AG09319 (cell line): ENCODE measurements at regions not wholly inside any gene's neighbourhood (a gene's known extent, or its start where the extent isn't known, plus 50 kb on each side); places are given as distances from the start of the nearest gene placed in this dataset.

Source experiments
- DNase-seq: peaks from one replicate; pipeline ENCODE4 v3.0.0-alpha.2; 2010; ENCODE audit warnings: low read depth; ENCODE audit errors: extremely low read depth
- TF ChIP-seq, protein P1 (sequence below): IDR thresholded peaks from 2 replicates; pipeline ENCODE4 v1.5.1; 2011; ENCODE audit warnings: low read depth, mild to moderate bottlenecking, inconsistent platforms, low read length, moderate library complexity

DNA sequence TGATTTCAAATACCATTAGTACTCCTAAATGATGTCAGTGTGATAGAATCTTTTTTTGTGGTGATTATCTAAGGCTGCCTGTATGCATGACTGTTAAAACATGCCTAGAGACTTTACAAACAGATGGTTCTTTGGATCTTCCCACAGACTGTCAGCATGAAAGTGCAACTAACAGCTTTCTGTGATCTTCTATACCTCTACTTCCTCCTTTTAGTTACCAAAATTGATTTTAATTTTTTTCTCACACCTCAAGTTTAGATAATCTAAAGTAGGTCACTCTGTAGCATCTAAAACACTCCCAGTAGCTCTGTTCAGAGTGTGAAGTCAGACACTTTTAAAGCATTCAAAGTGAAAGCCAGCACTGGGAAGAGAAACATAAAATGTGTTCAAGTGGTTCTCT lies 534.5 kb downstream of the PTPRC start:
- TF ChIP-seq, protein P1, sequence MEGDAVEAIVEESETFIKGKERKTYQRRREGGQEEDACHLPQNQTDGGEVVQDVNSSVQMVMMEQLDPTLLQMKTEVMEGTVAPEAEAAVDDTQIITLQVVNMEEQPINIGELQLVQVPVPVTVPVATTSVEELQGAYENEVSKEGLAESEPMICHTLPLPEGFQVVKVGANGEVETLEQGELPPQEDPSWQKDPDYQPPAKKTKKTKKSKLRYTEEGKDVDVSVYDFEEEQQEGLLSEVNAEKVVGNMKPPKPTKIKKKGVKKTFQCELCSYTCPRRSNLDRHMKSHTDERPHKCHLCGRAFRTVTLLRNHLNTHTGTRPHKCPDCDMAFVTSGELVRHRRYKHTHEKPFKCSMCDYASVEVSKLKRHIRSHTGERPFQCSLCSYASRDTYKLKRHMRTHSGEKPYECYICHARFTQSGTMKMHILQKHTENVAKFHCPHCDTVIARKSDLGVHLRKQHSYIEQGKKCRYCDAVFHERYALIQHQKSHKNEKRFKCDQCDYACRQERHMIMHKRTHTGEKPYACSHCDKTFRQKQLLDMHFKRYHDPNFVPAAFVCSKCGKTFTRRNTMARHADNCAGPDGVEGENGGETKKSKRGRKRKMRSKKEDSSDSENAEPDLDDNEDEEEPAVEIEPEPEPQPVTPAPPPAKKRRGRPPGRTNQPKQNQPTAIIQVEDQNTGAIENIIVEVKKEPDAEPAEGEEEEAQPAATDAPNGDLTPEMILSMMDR, result no peak
- no peak for DNase-seq

DNA sequence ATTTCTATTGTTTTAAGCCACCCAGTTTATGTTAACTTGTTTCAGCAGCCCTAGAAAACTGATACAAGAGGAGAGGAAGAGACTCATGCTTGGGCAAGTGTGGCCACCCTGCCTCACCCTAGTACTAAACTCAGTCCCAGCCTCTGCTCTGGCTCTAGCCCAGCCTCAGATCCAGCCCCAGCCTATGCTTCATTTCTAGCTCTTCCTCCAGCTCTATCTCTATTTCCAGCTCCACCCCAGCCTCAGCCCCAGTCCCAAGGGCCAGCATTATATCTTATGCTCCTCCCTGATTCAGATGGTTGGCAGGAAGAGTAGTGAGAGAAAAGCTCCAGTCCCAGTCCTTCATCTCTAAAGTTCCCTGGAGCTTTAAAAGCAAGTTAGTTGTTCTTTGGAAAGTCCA lies 535.5 kb downstream of the PTPRC start:
- TF ChIP-seq, protein P1, result no peak
- DNase-seq, result no peak

DNA sequence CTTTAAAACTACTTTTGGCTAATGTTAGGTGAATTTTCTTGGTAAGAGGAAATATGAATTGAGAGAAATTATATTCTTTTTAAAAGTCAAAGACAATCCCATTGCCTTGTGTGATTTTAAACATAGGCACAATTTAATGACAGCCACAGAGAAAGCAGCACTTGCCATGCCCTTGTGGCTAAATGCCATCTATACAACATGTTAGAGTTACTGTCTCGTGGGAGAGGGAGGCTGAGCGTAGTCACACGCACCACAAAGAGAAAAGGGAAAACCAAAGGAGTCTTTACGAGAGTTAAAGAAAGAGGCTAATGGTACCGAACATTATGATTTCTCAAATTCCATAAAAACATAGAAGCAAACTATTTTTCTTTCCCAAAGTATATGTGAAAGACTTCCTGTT lies 537.9 kb downstream of the PTPRC start:
- TF ChIP-seq, protein P1, result no peak
- no peak for DNase-seq

DNA sequence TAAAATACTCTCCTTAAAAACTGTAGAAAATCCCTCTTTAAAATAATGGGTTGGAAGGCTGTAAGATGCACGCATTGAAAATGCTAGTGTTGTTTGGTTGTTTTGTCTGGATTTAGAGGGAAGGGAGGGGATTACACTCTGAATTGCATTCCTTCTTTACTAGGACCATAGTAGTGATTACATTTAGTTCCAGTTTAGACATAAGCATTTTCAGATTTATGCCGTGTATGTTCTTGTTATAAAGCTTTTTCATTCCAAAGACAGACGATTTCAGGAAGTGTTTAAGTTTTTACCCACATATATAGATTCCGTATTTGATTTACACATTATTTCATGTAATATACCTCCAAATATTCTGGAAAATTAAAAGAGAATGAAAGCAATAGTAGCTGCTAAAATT lies 538.4 kb downstream of the PTPRC start:
- TF ChIP-seq, protein P1, result no peak
- no peak for DNase-seq

DNA sequence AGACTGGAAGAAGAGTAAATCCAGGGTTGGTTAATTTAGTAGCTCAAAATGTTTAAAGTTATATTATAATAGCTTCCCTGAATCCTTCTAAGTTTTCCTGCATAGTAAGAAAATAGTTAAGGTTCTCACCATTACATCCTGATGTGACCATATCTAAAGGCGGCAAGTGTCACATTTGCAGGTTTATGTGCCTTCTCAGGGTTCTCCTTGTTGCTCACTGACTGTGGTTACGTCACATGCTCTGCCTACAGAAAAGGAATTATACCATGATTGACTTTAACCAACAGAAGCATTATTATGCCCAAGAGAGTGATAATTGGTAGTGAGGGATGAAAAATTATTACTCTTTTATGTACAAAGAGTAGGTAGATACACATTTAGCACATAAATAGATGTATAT lies 539.8 kb downstream of the PTPRC start:
- TF ChIP-seq, protein P1, result no peak
- DNase-seq, result no peak

DNA sequence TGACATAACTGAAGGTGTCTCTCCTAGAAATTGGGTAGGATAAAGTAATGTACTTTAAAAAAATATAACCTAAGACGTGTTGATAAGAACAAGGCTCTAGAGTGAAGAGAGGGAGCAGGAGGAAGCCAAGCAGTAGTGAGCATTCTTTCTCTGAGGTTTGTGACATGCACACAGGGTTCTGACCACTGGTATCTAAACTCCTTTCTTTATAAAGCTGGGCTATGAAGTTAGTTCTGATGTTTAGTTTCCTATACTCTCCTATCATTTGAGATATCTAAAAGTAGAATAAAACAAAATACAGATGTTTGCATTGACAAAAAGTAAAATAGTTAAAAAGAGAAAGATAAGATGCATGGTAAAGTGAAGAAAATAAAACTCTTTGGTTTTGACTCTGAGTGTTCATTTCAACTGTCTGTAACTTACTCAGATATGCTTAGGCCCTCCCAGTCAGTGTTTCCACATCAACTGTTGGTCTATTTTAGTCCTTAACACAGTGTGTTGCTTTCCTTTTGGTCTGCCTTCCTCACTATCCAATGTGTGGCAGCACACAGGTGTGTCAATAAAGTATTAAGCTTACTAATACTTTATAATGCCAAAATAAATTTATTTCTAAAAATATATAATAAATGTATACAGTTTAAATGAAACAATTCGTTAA lies 543.5 kb downstream of the PTPRC start:
- TF ChIP-seq, protein P1, result no peak
- no peak for DNase-seq

DNA sequence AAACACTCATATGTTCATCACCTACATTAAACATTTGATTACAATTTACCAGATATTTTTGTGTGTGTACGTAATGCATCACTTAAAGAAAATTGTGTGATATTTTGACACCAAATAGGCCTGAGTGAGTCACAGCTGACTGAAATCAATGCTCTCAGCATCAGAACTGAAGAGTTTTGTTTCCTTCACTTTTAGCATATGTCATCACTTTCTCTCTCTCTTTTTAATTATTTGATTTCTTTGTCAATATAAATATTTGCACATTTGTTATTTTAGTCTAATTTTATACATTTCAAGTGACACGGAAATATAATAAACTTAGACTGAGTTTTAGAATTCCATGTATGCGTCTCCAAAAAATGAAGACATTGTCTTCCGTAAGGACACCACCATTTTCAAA lies 545.3 kb downstream of the PTPRC start:
- DNase-seq, result no peak
- TF ChIP-seq, protein P1, result no peak
